Kidney (tissue), 13 donors: ENCODE measurements at regions not wholly inside any gene's neighbourhood (a gene's known extent, or its start where the extent isn't known, plus 50 kb on each side); places are given as distances from the start of the nearest gene placed in this dataset.

Experiments used
- DNase-seq, 5 donors: peaks; one replicate each; pipeline ENCODE4 v3.0.0-alpha.2; 2013 to 2020
- FAIRE-seq: peaks from 2 replicates; lab custom pipeline; 2012; peaks lifted over from hg19 to GRCh38; lab: Jason Lieb, UNC
- H3K27ac ChIP-seq, 2 donors: one replicate each; pipeline ENCODE4 v1.7.0; 2013; ENCODE audit warnings: low read depth in 2 of 2, low read length in 2 of 2, inconsistent platforms in 1 of 2
- H3K27me3 ChIP-seq: one replicate; pipeline ENCODE4 v1.7.1; 2013; ENCODE audit warnings: low read length, inconsistent platforms; ENCODE audit not compliant: control insufficient read depth, insufficient read depth
- H3K36me3 ChIP-seq, 3 donors: one replicate each; pipeline versions ENCODE4 v1.7.0 to v1.7.1; 2013; ENCODE audit warnings: low read length in 3 of 3, control low read depth in 1 of 3, inconsistent platforms in 1 of 3; ENCODE audit not compliant: insufficient read depth in 3 of 3, control insufficient read depth in 2 of 3
- H3K4me1 ChIP-seq, 3 donors: one replicate each; pipeline versions ENCODE4 v1.7.0 to v1.7.1; 2013; ENCODE audit warnings: low read length in 3 of 3, inconsistent platforms in 1 of 3, low read depth in 1 of 3; ENCODE audit not compliant: control insufficient read depth in 2 of 3, insufficient read depth in 2 of 3
- H3K4me3 ChIP-seq, 3 donors: one replicate each; pipeline versions ENCODE4 v1.7.0 to v1.8.1; 2013; ENCODE audit warnings: low read length in 3 of 3, control low read depth in 1 of 3, inconsistent platforms in 1 of 3
- H3K9ac ChIP-seq, 3 donors: one replicate each; pipeline versions ENCODE4 v1.7.0 to v1.7.1; 2013; ENCODE audit warnings: low read length in 3 of 3, control low read depth in 1 of 3, inconsistent platforms in 1 of 3
- H3K9me3 ChIP-seq, 3 donors: one replicate each; pipeline versions ENCODE4 v1.7.0 to v1.7.1; 2013; ENCODE audit warnings: low read length in 3 of 3, control low read depth in 1 of 3, inconsistent platforms in 1 of 3; ENCODE audit not compliant: control insufficient read depth in 2 of 3, insufficient read depth in 1 of 3
- CTCF ChIP-seq: IDR thresholded peaks from 3 replicates; pipeline ENCODE4 v1.5.1; 2012; ENCODE audit warnings: mild to moderate bottlenecking, moderate library complexity, borderline replicate concordance; ENCODE audit not compliant: insufficient read depth; ENCODE audit errors: extremely low read depth
- intact Hi-C: fragments of 100-400 bp; cut with DNase I; formaldehyde crosslinking; loops from one replicate; pipeline ENCODE4 v1.11.1; 2022
- donor health status: control.
- donor health status: control.
- donor health status: control.
- donor health status: control.
- donor health status: control.
- donor health status: DM: yes; HTN: yes; CAD: no.
- donor health status: Normal renal cell carcinoma (clear cell type).

- intact Hi-C loops: no loop called here
- Histone ChIP-seq H3K27ac (no peak overlapping the region), H3K36me3 (no peaks in the 10 kb centered on the region), H3K4me1 (no peaks in the 10 kb centered on the region), H3K4me3 (no peak overlapping the region), H3K27me3 (no peaks in the 10 kb centered on the region), H3K9ac (no peak overlapping the region), H3K9me3 (peaks cover 0 to 3% (median 2%) of the 10 kb centered on the region in 3 donors)
- no peak for TF ChIP-seq CTCF
- peak in 1 of 5 donors; percentile 24 for DNase-seq
- no peak for FAIRE-seq
Observed at GRCh38 chr14:101216366-101217079, 313.0 kb upstream of the RTL1 start.

GRCh38 chr14:101217080-101217463 lies 313.6 kb upstream of the RTL1 start:
- no peak for TF ChIP-seq CTCF
- Histone ChIP-seq H3K4me3 (no peak overlapping the region), H3K4me1 (no peaks in the 10 kb centered on the region), H3K9me3 (peaks cover 0 to 3% (median 2%) of the 10 kb centered on the region in 3 donors), H3K27me3 (no peaks in the 10 kb centered on the region), H3K36me3 (no peaks in the 10 kb centered on the region), H3K27ac (no peak overlapping the region), H3K9ac (no peak overlapping the region)
- no peak for FAIRE-seq
- intact Hi-C loops: no loop called here
- peak in 2 of 5 donors; percentile 9 to 15 for DNase-seq

GRCh38 chr14:101217616-101218371 lies 314.3 kb upstream of the RTL1 start:
- intact Hi-C loops: no loop called here
- Histone ChIP-seq H3K4me3 (no peak overlapping the region), H3K4me1 (no peaks in the 10 kb centered on the region), H3K9ac (no peak overlapping the region), H3K27me3 (no peaks in the 10 kb centered on the region), H3K36me3 (no peaks in the 10 kb centered on the region), H3K9me3 (peaks cover 0 to 3% (median 2%) of the 10 kb centered on the region in 3 donors), H3K27ac (no peak overlapping the region)
- FAIRE-seq: no peak
- DNase-seq: peak in 2 of 5 donors; percentile 22
- TF ChIP-seq CTCF: no peak
